ENCODE measurements at regions not wholly inside any gene's neighbourhood (a gene's known extent, or its start where the extent isn't known, plus 50 kb on each side); places are given as distances from the start of the nearest gene placed in this dataset.

- no peaks in the 10 kb centered on the region for H3K79me2 ChIP-seq (ENCODE audit: control insufficient read depth, insufficient read depth, low read length)
- no peaks in the 10 kb centered on the region for H3K9me3 ChIP-seq (ENCODE audit: control insufficient read depth, low read depth, low read length)
- dilution Hi-C loops (cut with MboI; ENCODE audit: extremely low pct_ligation_motif_present, low sequenced_read_pairs): no loop called here
- no peak overlapping the region for H2AFZ ChIP-seq (ENCODE audit: control insufficient read depth, low read length)
- FAIRE-seq (no peak), DNase-seq (ENCODE audit: low read depth, low spot score) (no peak)
- no peak overlapping the region for H3K9ac ChIP-seq (ENCODE audit: control insufficient read depth, extremely low read depth, insufficient read depth, low read length)
- H3K4me2 ChIP-seq (ENCODE audit: control insufficient read depth, extremely low read depth, insufficient read depth, low read depth, low read length): no peak overlapping the region
- H3K27ac ChIP-seq (ENCODE audit: control insufficient read depth, insufficient read depth, low read length): no peak overlapping the region
- TF ChIP-seq EZH2 (IDR thresholded peaks at IDR 0.05; ENCODE audit: low read length) (no peak), CTCF (optimal IDR thresholded peaks at IDR 0.05 in 1 of 3, IDR thresholded peaks at IDR 0.05 in 1 of 3, conservative IDR thresholded peaks at IDR 0.05 in 1 of 3; ENCODE audit: extremely low read depth in 1 of 3, insufficient read depth in 2 of 3, low read length in 3 of 3) (no peak)
- H3K36me3 ChIP-seq (ENCODE audit: control insufficient read depth in 2 of 2, extremely low read depth in 1 of 2, insufficient read depth in 2 of 2, low read length in 2 of 2): no peaks in the 10 kb centered on the region
- H4K20me1 ChIP-seq (ENCODE audit: control insufficient read depth, extremely low read depth, insufficient read depth, low read length): no peaks in the 10 kb centered on the region
- H3K4me3 ChIP-seq (ENCODE audit: control insufficient read depth in 2 of 3, extremely low read depth in 1 of 3, insufficient read depth in 2 of 3, low read depth in 1 of 3, low read length in 3 of 3): no peak overlapping the region
- H3K27me3 ChIP-seq (ENCODE audit: control insufficient read depth, extremely low read depth, insufficient read depth, low read length): no peaks in the 10 kb centered on the region
- no peaks in the 10 kb centered on the region for H3K9me1 ChIP-seq (ENCODE audit: control insufficient read depth, extremely low read depth, insufficient read depth, low read length)
- no peaks in the 10 kb centered on the region for H3K4me1 ChIP-seq (ENCODE audit: control insufficient read depth, extremely low read depth, insufficient read depth, low read length)
Measured at GRCh38 chr6:164749221-164750064, 560.0 kb downstream of the C6orf118 start.

- dilution Hi-C loops (cut with MboI; ENCODE audit: extremely low pct_ligation_motif_present, low sequenced_read_pairs): no loop called here
- no peak overlapping the region for H3K9ac ChIP-seq (ENCODE audit: control insufficient read depth, extremely low read depth, insufficient read depth, low read length)
- H3K9me3 ChIP-seq (ENCODE audit: control insufficient read depth, low read depth, low read length): no peaks in the 10 kb centered on the region
- H3K4me2 ChIP-seq (ENCODE audit: control insufficient read depth, extremely low read depth, insufficient read depth, low read depth, low read length): no peak overlapping the region
- H2AFZ ChIP-seq (ENCODE audit: control insufficient read depth, low read length): no peak overlapping the region
- H3K4me3 ChIP-seq (ENCODE audit: control insufficient read depth in 2 of 3, extremely low read depth in 1 of 3, insufficient read depth in 2 of 3, low read depth in 1 of 3, low read length in 3 of 3): no peak overlapping the region
- H3K36me3 ChIP-seq (ENCODE audit: control insufficient read depth in 2 of 2, extremely low read depth in 1 of 2, insufficient read depth in 2 of 2, low read length in 2 of 2): no peaks in the 10 kb centered on the region
- H3K27me3 ChIP-seq (ENCODE audit: control insufficient read depth, extremely low read depth, insufficient read depth, low read length): no peaks in the 10 kb centered on the region
- H3K4me1 ChIP-seq (ENCODE audit: control insufficient read depth, extremely low read depth, insufficient read depth, low read length): no peaks in the 10 kb centered on the region
- no peaks in the 10 kb centered on the region for H3K9me1 ChIP-seq (ENCODE audit: control insufficient read depth, extremely low read depth, insufficient read depth, low read length)
- TF ChIP-seq EZH2 (IDR thresholded peaks at IDR 0.05; ENCODE audit: low read length) (no peak), CTCF (optimal IDR thresholded peaks at IDR 0.05 in 1 of 3, IDR thresholded peaks at IDR 0.05 in 1 of 3, conservative IDR thresholded peaks at IDR 0.05 in 1 of 3; ENCODE audit: extremely low read depth in 1 of 3, insufficient read depth in 2 of 3, low read length in 3 of 3) (no peak)
- no peaks in the 10 kb centered on the region for H3K79me2 ChIP-seq (ENCODE audit: control insufficient read depth, insufficient read depth, low read length)
- FAIRE-seq (no peak), DNase-seq (ENCODE audit: low read depth, low spot score) (no peak)
- no peaks in the 10 kb centered on the region for H4K20me1 ChIP-seq (ENCODE audit: control insufficient read depth, extremely low read depth, insufficient read depth, low read length)
- no peak overlapping the region for H3K27ac ChIP-seq (ENCODE audit: control insufficient read depth, insufficient read depth, low read length)
Measured at GRCh38 chr6:164744301-164744700, 565.1 kb downstream of the C6orf118 start.

Measured in keratinocyte (primary cell).